ENCODE measurements at regions not wholly inside any gene's neighbourhood (a gene's known extent, or its start where the extent isn't known, plus 50 kb on each side); places are given as distances from the start of the nearest gene placed in this dataset.

DNA sequence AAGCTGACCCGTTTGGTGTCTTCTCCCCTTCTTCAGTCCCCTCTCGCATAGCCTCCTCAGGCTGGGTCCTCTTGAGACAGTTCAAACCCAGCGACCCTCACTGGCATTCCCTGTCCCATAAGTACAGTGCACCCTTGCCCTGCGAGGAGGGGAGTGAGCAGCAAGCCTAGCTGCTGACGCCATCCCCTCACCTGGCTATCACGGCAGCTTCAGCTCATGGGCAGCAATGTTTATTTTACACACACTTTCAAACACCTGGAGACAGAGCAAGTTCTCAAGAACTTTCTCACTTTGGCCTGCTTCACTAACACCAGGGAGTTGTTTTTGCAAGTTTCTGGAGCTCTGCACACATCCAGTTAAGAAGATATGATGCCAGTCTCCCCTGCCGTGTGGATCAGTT, 189.6 kb upstream of the E2F8 start:
- TF ChIP-seq, protein P1, sequence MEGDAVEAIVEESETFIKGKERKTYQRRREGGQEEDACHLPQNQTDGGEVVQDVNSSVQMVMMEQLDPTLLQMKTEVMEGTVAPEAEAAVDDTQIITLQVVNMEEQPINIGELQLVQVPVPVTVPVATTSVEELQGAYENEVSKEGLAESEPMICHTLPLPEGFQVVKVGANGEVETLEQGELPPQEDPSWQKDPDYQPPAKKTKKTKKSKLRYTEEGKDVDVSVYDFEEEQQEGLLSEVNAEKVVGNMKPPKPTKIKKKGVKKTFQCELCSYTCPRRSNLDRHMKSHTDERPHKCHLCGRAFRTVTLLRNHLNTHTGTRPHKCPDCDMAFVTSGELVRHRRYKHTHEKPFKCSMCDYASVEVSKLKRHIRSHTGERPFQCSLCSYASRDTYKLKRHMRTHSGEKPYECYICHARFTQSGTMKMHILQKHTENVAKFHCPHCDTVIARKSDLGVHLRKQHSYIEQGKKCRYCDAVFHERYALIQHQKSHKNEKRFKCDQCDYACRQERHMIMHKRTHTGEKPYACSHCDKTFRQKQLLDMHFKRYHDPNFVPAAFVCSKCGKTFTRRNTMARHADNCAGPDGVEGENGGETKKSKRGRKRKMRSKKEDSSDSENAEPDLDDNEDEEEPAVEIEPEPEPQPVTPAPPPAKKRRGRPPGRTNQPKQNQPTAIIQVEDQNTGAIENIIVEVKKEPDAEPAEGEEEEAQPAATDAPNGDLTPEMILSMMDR (IDR thresholded peaks at IDR 0.05; ENCODE audit: low read length, missing control alignments) = no peak
- H3K4me3 ChIP-seq (replicated peaks; ENCODE audit: low read depth, low read length) = no peak overlapping the region
- DNase-seq (ENCODE audit: low read depth) = no peak

DNA sequence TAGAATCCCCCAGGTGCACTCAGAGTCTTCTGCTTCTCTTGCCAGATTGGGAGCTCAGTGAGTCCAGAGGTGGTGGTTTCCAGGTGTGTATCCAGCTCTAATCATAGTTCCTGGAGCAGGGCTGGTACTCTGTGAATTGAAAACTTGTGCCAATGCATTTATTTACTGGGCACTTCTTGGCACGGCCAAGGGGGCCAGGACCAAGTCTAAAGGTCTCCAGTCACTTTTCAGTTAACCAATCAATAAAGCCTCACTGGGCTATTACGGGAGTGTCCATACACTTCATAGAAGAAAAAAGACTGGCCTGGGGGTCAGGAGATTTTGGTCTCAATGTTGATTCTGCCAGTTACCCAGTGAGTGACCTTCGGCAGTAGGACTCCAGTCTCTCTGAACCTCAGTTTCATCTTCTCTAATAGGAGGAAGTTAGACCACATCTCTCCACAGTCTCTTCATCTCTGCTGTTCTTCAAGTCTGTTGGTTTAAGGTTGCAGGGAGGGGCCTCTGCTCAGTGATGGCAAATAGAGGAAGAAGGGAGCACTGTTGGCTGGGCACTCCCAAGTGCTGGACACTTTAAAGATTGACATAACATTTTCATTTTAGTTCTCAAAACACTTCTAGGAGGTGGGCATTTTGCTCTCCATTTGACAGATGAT, 188.5 kb upstream of the E2F8 start:
- TF ChIP-seq, protein P1 (IDR thresholded peaks at IDR 0.05; ENCODE audit: low read length, missing control alignments) = no peak
- no peak overlapping the region for H3K4me3 ChIP-seq (replicated peaks; ENCODE audit: low read depth, low read length)

DNA sequence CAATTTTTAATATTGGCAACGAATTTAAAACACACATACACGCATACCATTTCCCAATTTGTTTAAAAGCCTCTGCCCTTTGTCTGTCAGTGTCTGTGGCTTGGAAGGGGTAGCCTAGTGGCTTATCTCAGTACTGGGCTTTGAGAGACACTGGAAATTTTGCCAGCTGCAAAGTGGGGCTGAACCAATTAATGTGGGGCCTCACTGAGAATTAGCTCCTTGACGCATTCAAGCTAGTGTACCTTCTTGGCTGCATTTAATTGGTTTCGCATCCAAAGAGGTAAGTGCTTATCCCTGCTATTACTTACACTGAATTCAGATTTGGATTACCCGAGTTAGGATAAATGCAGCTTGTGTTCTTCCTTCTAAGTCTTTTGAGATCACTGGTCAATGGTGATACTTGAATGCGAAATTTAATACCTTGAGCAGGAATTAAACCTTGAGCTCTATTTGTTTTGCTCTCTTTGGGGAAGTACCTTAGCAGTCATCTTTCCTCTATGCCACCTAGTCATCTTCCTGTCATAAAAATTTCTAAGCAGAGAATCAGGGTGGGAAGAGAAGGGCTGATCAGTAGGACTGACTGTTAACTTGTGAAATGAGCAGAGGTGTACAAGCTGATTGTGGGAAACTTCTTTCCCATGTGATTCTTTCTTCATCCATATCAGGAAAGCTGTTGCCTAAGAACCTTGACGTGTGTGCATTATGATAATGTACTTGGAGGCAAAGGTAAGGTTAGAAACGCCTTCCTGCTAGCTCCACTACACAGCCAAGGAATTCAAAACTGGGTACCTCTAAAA, 187.7 kb upstream of the E2F8 start:
- H3K4me3 ChIP-seq (replicated peaks; ENCODE audit: low read depth, low read length) = no peak overlapping the region
- no peak for DNase-seq (ENCODE audit: low read depth)
- TF ChIP-seq, protein P1 (IDR thresholded peaks at IDR 0.05; ENCODE audit: low read length, missing control alignments) = no peak

More for the DNA sequence above, 188.5 kb upstream of the E2F8 start:
- DNase-seq (ENCODE audit: low read depth) = no peak

DNA sequence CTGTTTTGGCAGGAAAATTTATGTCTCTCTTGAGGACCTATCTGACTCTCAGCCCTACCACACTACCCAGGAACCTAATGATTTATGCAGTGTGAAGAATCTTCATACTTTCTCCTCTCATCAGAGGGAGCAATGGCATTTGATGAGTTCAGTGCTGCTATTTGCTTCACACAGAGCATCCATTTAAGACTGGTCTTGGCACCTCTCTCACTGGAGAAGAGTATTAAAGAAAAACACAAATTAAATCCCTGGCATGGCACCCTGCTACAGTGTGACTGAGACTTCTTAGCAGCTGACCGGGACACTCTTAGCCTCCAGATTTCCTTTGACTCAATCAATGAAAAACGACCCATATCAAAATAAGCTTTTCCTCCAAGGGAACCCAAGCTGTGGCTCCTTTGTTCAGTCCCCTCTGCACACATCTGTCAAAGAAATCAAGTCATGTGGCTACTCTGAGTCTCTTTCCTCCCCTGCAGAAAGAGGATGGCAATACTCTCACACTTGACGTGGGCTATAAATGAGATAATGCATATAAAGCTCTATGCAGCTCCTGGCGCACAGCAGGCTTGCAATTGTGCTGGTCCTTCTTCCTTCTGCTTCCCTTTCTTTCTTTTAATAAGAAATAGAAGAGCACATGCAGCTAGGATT, 186.1 kb upstream of the E2F8 start:
- no peak for DNase-seq (ENCODE audit: low read depth)
- no peak overlapping the region for H3K4me3 ChIP-seq (replicated peaks; ENCODE audit: low read depth, low read length)
- TF ChIP-seq, protein P1 (IDR thresholded peaks at IDR 0.05; ENCODE audit: low read length, missing control alignments) = no peak

DNA sequence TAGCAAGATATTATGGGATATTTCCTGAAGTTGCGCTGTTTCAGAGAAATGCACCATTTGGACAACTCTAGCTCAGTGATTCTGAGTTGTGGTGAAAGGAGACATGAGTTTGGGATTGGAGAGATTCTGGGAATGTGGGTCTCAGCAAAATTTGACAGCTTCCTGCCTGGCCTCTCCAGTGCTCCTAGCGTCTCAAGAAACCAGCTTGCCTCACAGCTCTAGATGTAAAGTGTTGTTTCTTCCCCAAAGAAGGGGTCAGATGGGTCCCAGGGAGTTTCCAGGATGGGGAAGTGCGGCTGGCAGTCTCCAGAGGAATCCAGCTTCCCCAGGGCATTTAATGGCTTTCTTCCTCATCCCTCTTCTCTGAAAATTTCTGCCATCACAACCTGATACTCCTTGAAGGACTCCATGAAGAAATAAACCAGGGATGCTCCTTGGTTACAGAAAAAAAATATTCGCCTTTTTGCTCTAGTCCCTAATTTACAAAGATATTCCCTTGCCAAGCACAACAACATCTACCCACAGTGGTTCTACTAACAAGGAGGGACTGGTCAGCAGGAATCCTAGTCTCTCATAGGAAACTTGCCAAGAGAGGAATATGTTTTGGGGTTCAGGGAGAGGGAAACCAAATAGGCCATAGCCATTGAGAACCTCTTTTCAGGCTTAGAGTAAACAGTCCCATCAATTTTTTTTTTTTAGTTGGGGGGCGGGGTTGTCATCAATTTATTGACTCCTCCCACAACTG, 185.4 kb upstream of the E2F8 start:
- TF ChIP-seq, protein P1 (IDR thresholded peaks at IDR 0.05; ENCODE audit: low read length, missing control alignments) = no peak
- DNase-seq (ENCODE audit: low read depth) = no peak
- no peak overlapping the region for H3K4me3 ChIP-seq (replicated peaks; ENCODE audit: low read depth, low read length)

DNA sequence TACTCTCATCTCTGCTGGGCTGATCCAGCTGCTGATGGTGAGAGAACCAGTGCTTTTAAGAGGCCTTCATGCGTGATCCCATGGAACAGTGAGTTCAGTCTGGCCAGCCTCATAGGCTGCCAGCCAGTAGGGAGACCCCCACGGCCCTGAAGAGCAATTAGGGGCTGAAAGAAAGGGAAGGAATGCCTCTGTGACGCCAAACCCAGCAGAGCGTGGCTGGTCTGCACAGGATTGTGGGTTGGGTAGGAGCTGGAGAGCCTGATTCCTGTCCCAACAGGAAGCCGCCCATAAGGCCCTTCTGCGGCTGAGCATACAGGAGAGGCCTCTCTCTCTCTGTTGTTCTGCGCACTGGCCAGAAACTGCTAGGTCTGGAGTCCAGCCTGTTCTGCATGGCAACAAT, 181.5 kb upstream of the E2F8 start:
- DNase-seq (ENCODE audit: low read depth) = no peak
- no peak overlapping the region for H3K4me3 ChIP-seq (replicated peaks; ENCODE audit: low read depth, low read length)
- TF ChIP-seq, protein P1 (IDR thresholded peaks at IDR 0.05; ENCODE audit: low read length, missing control alignments) = no peak
